K562 (cell line): ENCODE measurements at regions not wholly inside any gene's neighbourhood (a gene's known extent, or its start where the extent isn't known, plus 50 kb on each side); places are given as distances from the start of the nearest gene placed in this dataset.

Experiments
- ATAC-seq: fragments of 200-7000 bp; cut with Tn5 transposase; 3 replicates; pipeline ENCODE4 v1.9.1; 2020; ENCODE audit warnings: moderate library complexity
- BruUV-seq: library from RNA; stranded (reverse); fragments of 400-500 nt; replicated peaks from 2 replicates; lab custom pipeline; 2021; lab: Mats Ljungman, UMichigan
- CTCF ChIA-PET: fragments of 300-600 bp; formaldehyde crosslinking; extraction: SDS; loops from one replicate; lab custom pipeline; 2021; ENCODE audit warnings: low intra/inter-chr PET ratio; lab: Yijun Ruan, JAX
- POLR2A ChIA-PET: fragments of 300-600, 350-650 bp; sonication (Branson Sonifier 250); formaldehyde crosslinking; extraction: SDS; loops from one replicate; lab custom pipeline; 2021; ENCODE audit warnings: antibody characterized with exemption, inconsistent platforms; lab: Yijun Ruan, JAX
- DNase-seq, 4 experiments: peaks; one replicate each; pipeline versions ENCODE4 v3.0.0 to v3.0.0-alpha.2; 2011 to 2018; ENCODE audit warnings: low spot score in 3 of 4, mixed read lengths in 3 of 4; ENCODE audit errors: extremely low read depth in 1 of 4
- FAIRE-seq: peaks from 2 replicates; lab custom pipeline; 2011; peaks lifted over from hg19 to GRCh38; lab: Jason Lieb, UNC
- H2AFZ ChIP-seq: 2 replicates; pipeline ENCODE4 v1.6.0; 2011; ENCODE audit warnings: low read depth, low read length, control low read depth, inconsistent platforms
- H3K27ac ChIP-seq: fragments of 200-600 bp; 3 replicates; pipeline ENCODE4 v1.8.0; 2011; ENCODE audit warnings: low read depth, mild to moderate bottlenecking, control low read depth, inconsistent platforms, low read length, moderate library complexity, mixed read lengths; ENCODE audit errors: extremely low read depth
- H3K27me3 ChIP-seq, 2 experiments: fragments of 300-600 bp in 1 of 2; 2 replicates in 1 of 2; 3 replicates in 1 of 2; pipeline versions ENCODE4 v1.6.0 to v1.8.0; 2011; ENCODE audit warnings: inconsistent platforms in 2 of 2, low read length in 2 of 2, mild to moderate bottlenecking in 1 of 2, mixed read lengths in 1 of 2, moderate library complexity in 1 of 2; ENCODE audit not compliant: control insufficient read depth in 2 of 2, insufficient read depth in 2 of 2
- H3K36me3 ChIP-seq: fragments of 300-600 bp; 3 replicates; pipeline ENCODE4 v1.8.0; 2011; ENCODE audit warnings: mild to moderate bottlenecking, low read length, inconsistent platforms; ENCODE audit not compliant: control insufficient read depth, insufficient read depth
- H3K4me1 ChIP-seq, 2 experiments: fragments of 200-600 bp in 1 of 2; replicated peaks in 1 of 2; 2 replicates in 1 of 2; 3 replicates in 1 of 2; pipeline versions ENCODE4 v1.5.1 to v1.8.0; 2011; ENCODE audit warnings: inconsistent platforms in 2 of 2, low read length in 2 of 2, mild to moderate bottlenecking in 1 of 2, mixed read lengths in 1 of 2, moderate library complexity in 1 of 2; ENCODE audit not compliant: control insufficient read depth in 2 of 2, insufficient read depth in 2 of 2
- H3K4me2 ChIP-seq: 2 replicates; pipeline ENCODE4 v1.6.1; 2011; ENCODE audit warnings: low read length, control low read depth, inconsistent platforms, mixed read lengths; ENCODE audit not compliant: insufficient read depth
- H3K4me3 ChIP-seq: fragments of 200-600 bp; sonication (generic), shearing (Covaris generic); 2 replicates; pipeline ENCODE4 v1.5.1; 2016; ENCODE audit warnings: control low read depth, inconsistent platforms
- H3K79me2 ChIP-seq: fragments of 200-600 bp; 3 replicates; pipeline ENCODE4 v1.8.0; 2011; ENCODE audit warnings: low read length, inconsistent platforms; ENCODE audit not compliant: control insufficient read depth, insufficient read depth
- H3K9ac ChIP-seq, 2 experiments: 2 replicates each; pipeline versions ENCODE4 v1.6.0 to v1.6.1; 2011; ENCODE audit warnings: low read depth in 2 of 2, low read length in 2 of 2, control low read depth in 1 of 2, inconsistent platforms in 1 of 2, mild to moderate bottlenecking in 1 of 2, mixed read lengths in 1 of 2; ENCODE audit not compliant: insufficient read depth in 1 of 2
- H3K9me1 ChIP-seq: one replicate; pipeline ENCODE4 v1.6.0; 2011; ENCODE audit warnings: inconsistent platforms, mild to moderate bottlenecking, low read length, moderate library complexity; ENCODE audit not compliant: control insufficient read depth, insufficient read depth
- H3K9me3 ChIP-seq: replicated peaks from 2 replicates; pipeline ENCODE4 v1.5.1; 2011; ENCODE audit warnings: low read depth, low read length, inconsistent platforms; ENCODE audit not compliant: control insufficient read depth, insufficient read depth
- H4K20me1 ChIP-seq: replicated peaks from 2 replicates; pipeline ENCODE4 v1.6.1; 2011; ENCODE audit warnings: low read length, inconsistent platforms, mixed read lengths; ENCODE audit not compliant: control insufficient read depth, insufficient read depth
- BDP1 ChIP-seq: IDR thresholded peaks from 3 replicates; pipeline ENCODE4 v1.6.1; 2011; ENCODE audit not compliant: insufficient read length, insufficient read depth
- CBX3 ChIP-seq, 2 experiments: IDR thresholded peaks; 1 replicate in 1 of 2; 2 replicates in 1 of 2; pipeline ENCODE4 v1.6.1; 2012; ENCODE audit warnings: inconsistent platforms in 2 of 2, low read length in 2 of 2, borderline replicate concordance in 1 of 2, control low read depth in 1 of 2
- DDX20 ChIP-seq: fragments of 450-650 bp; IDR thresholded peaks from 2 replicates; pipeline ENCODE4 v1.6.1; 2016; ENCODE audit warnings: missing genetic modification characterization, low read depth, mild to moderate bottlenecking, missing compliant biosample characterization, moderate library complexity
- DIDO1 ChIP-seq: fragments of 450-650 bp; IDR thresholded peaks from 2 replicates; pipeline ENCODE4 v1.6.1; 2016; ENCODE audit warnings: low read depth, missing biosample characterization, missing genetic modification characterization
- ETV1 ChIP-seq: fragments of 450-650 bp; conservative IDR thresholded peaks from 2 replicates; pipeline ENCODE4 v1.6.1; 2016; ENCODE audit warnings: missing genetic modification characterization, control low read depth, low read depth, missing compliant biosample characterization
- GABPB1 ChIP-seq: sonication (generic); formaldehyde crosslinking; IDR thresholded peaks from 2 replicates; pipeline ENCODE4 v1.8.0; 2022; ENCODE audit warnings: mild to moderate bottlenecking, missing genetic modification reagents
- GABPB2 ChIP-seq: fragments of 250-450 bp; sonication (Bioruptor Pico); conservative IDR thresholded peaks from 2 replicates; pipeline ENCODE4 v1.5.1; 2021; ENCODE audit warnings: mild to moderate bottlenecking
- HMG20B ChIP-seq: fragments of 250-450 bp; sonication (Bioruptor Pico); IDR thresholded peaks from 2 replicates; pipeline ENCODE4 v1.5.0; 2021; ENCODE audit warnings: mild to moderate bottlenecking
- HNRNPUL1 ChIP-seq: fragments of 200-400 bp; formaldehyde crosslinking; IDR thresholded peaks from 2 replicates; pipeline ENCODE4 v1.6.1; 2017; ENCODE audit warnings: low read length
- KAT8 ChIP-seq: fragments of 450-650 bp; IDR thresholded peaks from 2 replicates; pipeline ENCODE4 v1.6.1; 2016; ENCODE audit warnings: low read depth, mild to moderate bottlenecking
- MAFG ChIP-seq: fragments of 450-650 bp; conservative IDR thresholded peaks from 2 replicates; pipeline ENCODE4 v1.6.1; 2016; ENCODE audit warnings: missing genetic modification characterization, missing compliant biosample characterization
- PHTF2 ChIP-seq: fragments of 250-450 bp; sonication (Bioruptor Pico); IDR thresholded peaks from 2 replicates; pipeline ENCODE4 v1.5.0; 2021; ENCODE audit warnings: mild to moderate bottlenecking
- ZNF561 ChIP-seq: fragments of 450-650 bp; formaldehyde crosslinking; conservative IDR thresholded peaks from 2 replicates; pipeline ENCODE4 v1.4.0; 2020; ENCODE audit warnings: mild to moderate bottlenecking, moderate library complexity
- ZNF583 ChIP-seq: fragments of 250-450 bp; sonication (Bioruptor Pico); IDR thresholded peaks from 2 replicates; pipeline ENCODE4 v1.4.0; 2020
- WGBS: fragments of 100-300 bp; shearing (Covaris generic); methylation state at CpG from one replicate; pipeline ENCODE4 v1.1.6; 2016; ENCODE audit warnings: low coverage, mixed read lengths; ENCODE audit not compliant: insufficient coverage; ENCODE audit errors: missing lambda C conversion rate; 5-methylcytosine and 5-hydroxymethylcytosine counted together
- in situ Hi-C: fragments of 300-500 bp; cut with MboI; formaldehyde crosslinking; loops from 4 replicates; pipeline ENCODE4 v1.15.0; 2018; ENCODE audit warnings: inconsistent platforms, mixed read lengths
- intact Hi-C: fragments of 100-400 bp; cut with micrococcal nuclease; formaldehyde crosslinking; loops from 2 replicates; pipeline ENCODE4 v1.14.2; 2022
- TF ChIP-seq, protein P1 (sequence below): fragments of 250-450 bp; sonication (Bioruptor Pico); IDR thresholded peaks from 2 replicates; pipeline ENCODE4 v1.9.0; 2021; ENCODE audit warnings: mild to moderate bottlenecking, inconsistent platforms
- TF ChIP-seq, protein P2 (sequence below): sonication (generic); formaldehyde crosslinking; IDR thresholded peaks from 2 replicates; pipeline ENCODE4 v1.8.0; 2023; ENCODE audit warnings: mild to moderate bottlenecking, missing genetic modification reagents
- TF ChIP-seq, protein P3 (sequence below): sonication (generic); IDR thresholded peaks from 2 replicates; pipeline ENCODE4 v1.6.1; 2016

DNA sequence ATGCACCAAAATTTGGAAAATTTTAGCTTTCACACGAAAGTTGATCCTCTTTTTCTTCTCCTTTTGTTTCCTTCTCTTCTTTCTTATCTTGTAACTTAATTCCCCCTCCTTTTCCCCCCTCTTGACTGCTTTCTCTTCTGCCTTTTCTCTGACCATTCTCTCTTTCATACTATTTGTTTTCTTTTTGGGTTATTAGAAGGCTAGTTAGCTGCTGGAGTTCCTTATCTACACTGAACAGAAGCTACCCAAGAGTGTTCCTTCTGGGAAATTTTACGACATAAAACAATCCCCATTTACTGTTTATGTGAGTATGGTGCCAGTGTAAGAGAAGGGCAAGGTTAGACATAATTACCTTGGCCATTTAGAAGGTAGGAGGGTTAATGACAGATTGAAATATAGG lies 218.4 kb upstream of the DTNA start:
- ATAC-seq = no peak
- no peaks in the 10 kb centered on the region for H3K36me3 ChIP-seq
- no TSS peak for BruUV-seq
- ChIA-PET CTCF (no interaction called here), POLR2A (no interaction called here)
- H3K9me1 ChIP-seq = no peaks in the 10 kb centered on the region
- intact Hi-C loops = no loop called here
- no peaks in the 10 kb centered on the region for H3K9me3 ChIP-seq
- no peaks in the 10 kb centered on the region for H3K4me1 ChIP-seq
- no peaks in the 10 kb centered on the region for H4K20me1 ChIP-seq
- no peak overlapping the region for H3K4me2 ChIP-seq
- no peaks in the 10 kb centered on the region for H3K27me3 ChIP-seq
- no peak overlapping the region for H3K27ac ChIP-seq
- in situ Hi-C loops = no loop called here
- H2AFZ ChIP-seq = no peak overlapping the region
- 0% methylated on average over 2 of the region's 2 CpGs for WGBS
- no peaks in the 10 kb centered on the region for H3K79me2 ChIP-seq
- H3K9ac ChIP-seq = no peak overlapping the region
- FAIRE-seq = no peak
- DNase-seq = no peak
- no peak overlapping the region for H3K4me3 ChIP-seq
- TF ChIP-seq, protein P1, sequence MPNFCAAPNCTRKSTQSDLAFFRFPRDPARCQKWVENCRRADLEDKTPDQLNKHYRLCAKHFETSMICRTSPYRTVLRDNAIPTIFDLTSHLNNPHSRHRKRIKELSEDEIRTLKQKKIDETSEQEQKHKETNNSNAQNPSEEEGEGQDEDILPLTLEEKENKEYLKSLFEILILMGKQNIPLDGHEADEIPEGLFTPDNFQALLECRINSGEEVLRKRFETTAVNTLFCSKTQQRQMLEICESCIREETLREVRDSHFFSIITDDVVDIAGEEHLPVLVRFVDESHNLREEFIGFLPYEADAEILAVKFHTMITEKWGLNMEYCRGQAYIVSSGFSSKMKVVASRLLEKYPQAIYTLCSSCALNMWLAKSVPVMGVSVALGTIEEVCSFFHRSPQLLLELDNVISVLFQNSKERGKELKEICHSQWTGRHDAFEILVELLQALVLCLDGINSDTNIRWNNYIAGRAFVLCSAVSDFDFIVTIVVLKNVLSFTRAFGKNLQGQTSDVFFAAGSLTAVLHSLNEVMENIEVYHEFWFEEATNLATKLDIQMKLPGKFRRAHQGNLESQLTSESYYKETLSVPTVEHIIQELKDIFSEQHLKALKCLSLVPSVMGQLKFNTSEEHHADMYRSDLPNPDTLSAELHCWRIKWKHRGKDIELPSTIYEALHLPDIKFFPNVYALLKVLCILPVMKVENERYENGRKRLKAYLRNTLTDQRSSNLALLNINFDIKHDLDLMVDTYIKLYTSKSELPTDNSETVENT = no peak
- TF ChIP-seq MAFG (no peak), ZNF583 (CRISPR knock-in tag) (no peak), DIDO1 (tag) (no peak), PHTF2 (CRISPR knock-in tag) (no peak), CBX3 (IDR thresholded peaks at IDR 0.05; ENCODE audit: borderline replicate concordance in 1 of 2, low read length in 2 of 2) (no peak), ETV1 (tag) (no peak), GABPB2 (CRISPR knock-in tag) (no peak), HNRNPUL1 (no peak), HMG20B (CRISPR knock-in tag) (no peak), BDP1 (no peak), KAT8 (no peak), ZNF561 (CRISPR knock-in tag) (no peak), GABPB1 (CRISPR knock-in tag) (no peak), DDX20 (tag) (no peak)
- TF ChIP-seq, protein P2, sequence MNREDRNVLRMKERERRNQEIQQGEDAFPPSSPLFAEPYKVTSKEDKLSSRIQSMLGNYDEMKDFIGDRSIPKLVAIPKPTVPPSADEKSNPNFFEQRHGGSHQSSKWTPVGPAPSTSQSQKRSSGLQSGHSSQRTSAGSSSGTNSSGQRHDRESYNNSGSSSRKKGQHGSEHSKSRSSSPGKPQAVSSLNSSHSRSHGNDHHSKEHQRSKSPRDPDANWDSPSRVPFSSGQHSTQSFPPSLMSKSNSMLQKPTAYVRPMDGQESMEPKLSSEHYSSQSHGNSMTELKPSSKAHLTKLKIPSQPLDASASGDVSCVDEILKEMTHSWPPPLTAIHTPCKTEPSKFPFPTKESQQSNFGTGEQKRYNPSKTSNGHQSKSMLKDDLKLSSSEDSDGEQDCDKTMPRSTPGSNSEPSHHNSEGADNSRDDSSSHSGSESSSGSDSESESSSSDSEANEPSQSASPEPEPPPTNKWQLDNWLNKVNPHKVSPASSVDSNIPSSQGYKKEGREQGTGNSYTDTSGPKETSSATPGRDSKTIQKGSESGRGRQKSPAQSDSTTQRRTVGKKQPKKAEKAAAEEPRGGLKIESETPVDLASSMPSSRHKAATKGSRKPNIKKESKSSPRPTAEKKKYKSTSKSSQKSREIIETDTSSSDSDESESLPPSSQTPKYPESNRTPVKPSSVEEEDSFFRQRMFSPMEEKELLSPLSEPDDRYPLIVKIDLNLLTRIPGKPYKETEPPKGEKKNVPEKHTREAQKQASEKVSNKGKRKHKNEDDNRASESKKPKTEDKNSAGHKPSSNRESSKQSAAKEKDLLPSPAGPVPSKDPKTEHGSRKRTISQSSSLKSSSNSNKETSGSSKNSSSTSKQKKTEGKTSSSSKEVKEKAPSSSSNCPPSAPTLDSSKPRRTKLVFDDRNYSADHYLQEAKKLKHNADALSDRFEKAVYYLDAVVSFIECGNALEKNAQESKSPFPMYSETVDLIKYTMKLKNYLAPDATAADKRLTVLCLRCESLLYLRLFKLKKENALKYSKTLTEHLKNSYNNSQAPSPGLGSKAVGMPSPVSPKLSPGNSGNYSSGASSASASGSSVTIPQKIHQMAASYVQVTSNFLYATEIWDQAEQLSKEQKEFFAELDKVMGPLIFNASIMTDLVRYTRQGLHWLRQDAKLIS (CRISPR knock-in tag) = no peak
- TF ChIP-seq, protein P3, sequence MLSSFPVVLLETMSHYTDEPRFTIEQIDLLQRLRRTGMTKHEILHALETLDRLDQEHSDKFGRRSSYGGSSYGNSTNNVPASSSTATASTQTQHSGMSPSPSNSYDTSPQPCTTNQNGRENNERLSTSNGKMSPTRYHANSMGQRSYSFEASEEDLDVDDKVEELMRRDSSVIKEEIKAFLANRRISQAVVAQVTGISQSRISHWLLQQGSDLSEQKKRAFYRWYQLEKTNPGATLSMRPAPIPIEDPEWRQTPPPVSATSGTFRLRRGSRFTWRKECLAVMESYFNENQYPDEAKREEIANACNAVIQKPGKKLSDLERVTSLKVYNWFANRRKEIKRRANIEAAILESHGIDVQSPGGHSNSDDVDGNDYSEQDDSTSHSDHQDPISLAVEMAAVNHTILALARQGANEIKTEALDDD = no peak
- TF ChIP-seq, all 486 proteins: peak for 0
